NCI-H2081 (cell line): ENCODE measurements at regions not wholly inside any gene's neighbourhood (a gene's known extent, or its start where the extent isn't known, plus 50 kb on each side); places are given as distances from the start of the nearest gene placed in this dataset.
A peak's percentile ranks its signal among the peaks of the same experiment; 100 is the strongest.
"Not testable (repeated sequence)": the region's sequence is repeated elsewhere in the genome, so short reads cannot be mapped to it uniquely, and the experiment has no call there.

Experiments used
- DNase-seq, 2 experiments: peaks; one replicate each; lab custom pipeline; 2025; lab: John Stamatoyannopoulos, UW

GRCh38 chr13:79870766-79871165, 389.8 kb downstream of the NDFIP2 start:
- no peak for DNase-seq

- DNase-seq, result no peak
Measured at GRCh38 chr13:79870123-79870522, 389.2 kb downstream of the NDFIP2 start.

DNA sequence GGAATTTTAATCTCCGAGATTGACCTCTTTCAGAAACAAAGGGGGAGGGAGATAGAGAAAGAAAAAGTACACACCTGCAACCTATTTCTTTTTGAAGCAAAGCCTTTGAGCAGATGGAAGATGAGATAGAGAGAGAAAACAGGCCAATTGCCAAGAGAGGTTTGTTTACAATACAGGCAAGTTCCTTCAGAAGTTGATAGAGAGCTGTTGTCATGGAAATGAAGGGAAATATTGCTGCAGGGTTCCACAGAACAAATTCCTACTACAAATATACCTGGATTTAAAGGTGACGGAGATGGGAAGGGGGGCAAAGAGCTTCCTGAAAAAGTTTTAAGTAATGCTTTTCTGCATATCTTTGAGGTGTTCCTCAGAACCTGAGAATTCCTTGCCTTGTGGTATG, 388.4 kb downstream of the NDFIP2 start:
- no peak for DNase-seq

DNA sequence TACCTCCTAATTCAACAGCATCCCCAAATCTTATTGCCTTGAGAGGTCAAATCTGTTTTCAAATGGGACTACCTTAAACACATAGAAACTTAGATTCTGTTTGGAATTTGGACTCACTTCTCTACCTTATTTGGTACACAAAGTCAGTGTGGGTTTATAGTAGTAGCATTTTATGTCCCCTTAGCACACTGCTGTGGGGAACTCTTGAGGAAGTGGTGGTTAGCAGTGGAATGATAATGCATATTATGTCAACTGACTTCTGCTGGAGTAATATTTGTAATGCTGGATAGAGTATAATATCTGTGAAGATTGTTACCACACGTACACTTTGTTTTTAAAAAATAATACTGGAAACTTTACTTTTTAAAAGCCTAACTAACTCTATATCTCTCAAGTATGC, 386.3 kb downstream of the NDFIP2 start:
- DNase-seq, result no peak

DNA sequence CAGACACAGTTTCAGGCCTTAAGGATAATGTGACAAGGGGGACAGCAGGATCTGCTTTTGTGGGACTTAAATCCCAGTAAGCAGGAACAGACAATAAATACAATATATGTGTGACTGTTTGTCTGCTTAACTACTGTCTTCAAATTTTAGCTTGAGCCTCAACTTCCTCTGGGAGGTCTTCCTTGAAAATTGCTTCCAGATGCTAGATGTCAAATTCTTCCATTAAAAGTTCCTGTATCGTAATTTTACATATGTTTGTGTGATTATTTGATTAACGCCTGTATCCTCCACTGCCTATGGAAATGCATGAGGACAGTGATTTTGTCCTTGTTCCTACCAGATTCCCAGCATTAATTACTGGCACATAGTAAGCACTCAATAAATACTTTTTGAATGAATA, 385.5 kb downstream of the NDFIP2 start:
- no peak for DNase-seq

GRCh38 chr13:79862515-79862914, 381.6 kb downstream of the NDFIP2 start:
- DNase-seq, result no peak

DNA sequence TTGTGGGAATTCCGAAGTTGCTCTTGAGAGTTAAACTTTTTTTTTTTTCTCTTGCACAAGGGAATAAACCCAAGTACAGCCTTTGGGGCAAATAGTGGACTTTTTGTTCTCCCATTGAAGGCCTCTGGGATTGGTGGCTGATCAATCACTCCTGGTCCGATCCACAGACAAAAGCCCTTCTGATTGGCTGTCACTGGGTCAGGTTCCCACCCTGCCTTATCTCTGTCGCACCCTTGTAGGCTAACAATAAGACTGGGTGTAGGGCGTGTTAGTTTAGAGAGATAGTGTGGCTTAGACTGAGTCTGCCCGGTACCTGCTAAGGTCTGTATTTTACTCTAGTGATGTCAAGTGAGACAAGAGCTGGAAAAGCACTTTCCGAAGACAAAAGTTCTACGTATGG, 380.8 kb downstream of the NDFIP2 start:
- DNase-seq, result no peak

DNA sequence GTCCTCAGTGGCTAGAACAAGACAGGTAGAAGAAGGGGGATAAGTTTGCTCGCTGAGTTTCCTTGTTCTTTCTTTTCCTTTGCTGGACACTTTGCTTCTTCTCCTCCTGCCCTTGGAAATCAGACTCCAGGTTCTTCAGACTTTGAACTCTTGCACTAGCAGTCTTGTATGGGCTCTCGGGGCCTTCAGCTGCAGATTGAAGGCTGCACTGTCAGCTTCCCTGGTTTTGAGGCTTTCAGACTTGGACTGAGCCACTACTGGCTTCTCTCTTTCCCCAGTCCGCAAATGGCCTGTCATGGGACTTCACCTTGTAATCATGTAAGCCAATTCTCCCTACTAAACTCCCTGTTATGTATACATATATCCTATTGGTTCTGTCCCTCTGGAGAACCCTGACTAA, 379.8 kb downstream of the NDFIP2 start:
- no peak for DNase-seq

- no peak for DNase-seq
Measured at GRCh38 chr13:79859756-79860155, 378.8 kb downstream of the NDFIP2 start.

- DNase-seq, result no peak
Measured at GRCh38 chr13:79853251-79853650, 372.3 kb downstream of the NDFIP2 start.

DNA sequence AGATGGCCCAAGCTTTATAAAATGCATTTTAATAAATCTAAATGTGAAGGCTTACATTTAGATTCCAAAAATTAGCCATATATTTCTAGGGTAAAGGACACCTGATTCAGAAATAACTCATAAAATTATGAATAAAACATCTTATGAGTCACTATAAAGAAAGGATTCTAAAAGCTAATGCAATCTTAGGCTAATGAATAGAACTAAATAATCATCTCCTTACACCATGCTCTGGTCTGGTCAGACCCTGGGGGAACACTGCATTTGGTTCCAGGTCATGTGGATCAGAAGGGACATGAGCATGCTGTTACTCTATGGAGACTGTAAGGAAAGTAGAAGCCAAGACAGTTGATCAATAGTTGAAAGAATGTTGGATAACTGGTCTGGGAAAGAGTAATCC, 370.4 kb downstream of the NDFIP2 start:
- DNase-seq, result no peak

DNA sequence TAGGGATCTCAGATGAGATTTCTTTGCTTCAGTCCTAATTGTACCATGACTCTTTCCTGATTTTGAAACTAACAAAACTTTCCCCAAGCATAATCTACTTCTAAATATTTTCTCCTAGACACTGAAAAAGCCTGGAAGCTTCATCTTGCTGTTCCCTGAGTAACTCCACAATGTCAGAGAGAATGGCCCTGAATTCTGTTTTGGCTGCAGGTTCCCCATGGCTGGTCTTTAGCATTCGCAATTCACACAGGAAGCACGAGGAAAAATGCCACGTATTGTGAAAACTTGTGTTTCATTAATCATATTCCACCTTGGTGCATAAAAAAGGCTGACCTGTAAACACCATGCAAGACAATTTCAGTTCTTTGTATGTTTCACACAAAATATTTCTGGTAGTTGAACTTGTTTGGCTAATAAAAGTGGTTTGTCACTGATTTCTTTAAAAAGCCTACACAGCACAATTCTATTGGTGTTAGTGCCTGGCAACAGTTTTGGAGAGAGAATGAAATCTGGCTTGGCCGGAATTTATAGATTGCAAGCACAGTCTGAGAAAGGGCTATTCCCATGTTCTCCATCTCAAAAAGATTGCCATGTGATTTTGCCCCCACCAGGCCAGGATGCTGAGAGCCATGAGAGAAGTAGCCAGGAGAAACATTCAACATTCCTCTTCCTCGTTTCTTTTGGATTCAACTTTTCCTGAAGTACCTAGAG, 367.1 kb downstream of the NDFIP2 start:
- DNase-seq, result no peak

- DNase-seq, result peak; percentile 43 to 78
Measured at GRCh38 chr13:79846386-79846785, 365.4 kb downstream of the NDFIP2 start.

GRCh38 chr13:79837741-79838450, 356.9 kb downstream of the NDFIP2 start:
- no peak for DNase-seq

GRCh38 chr13:79836121-79836520, 355.2 kb downstream of the NDFIP2 start:
- not testable (repeated sequence) for DNase-seq

- no peak for DNase-seq
Measured at GRCh38 chr13:79834876-79835275, 353.9 kb downstream of the NDFIP2 start.

- no peak for DNase-seq
Measured at GRCh38 chr13:79833991-79834390, 353.0 kb downstream of the NDFIP2 start.

GRCh38 chr13:79831556-79831955, 350.6 kb downstream of the NDFIP2 start:
- DNase-seq, result no peak

- no peak for DNase-seq
Measured at GRCh38 chr13:79830945-79831344, 350.0 kb downstream of the NDFIP2 start.

GRCh38 chr13:79830426-79830825, 349.5 kb downstream of the NDFIP2 start:
- DNase-seq, result no peak

DNA sequence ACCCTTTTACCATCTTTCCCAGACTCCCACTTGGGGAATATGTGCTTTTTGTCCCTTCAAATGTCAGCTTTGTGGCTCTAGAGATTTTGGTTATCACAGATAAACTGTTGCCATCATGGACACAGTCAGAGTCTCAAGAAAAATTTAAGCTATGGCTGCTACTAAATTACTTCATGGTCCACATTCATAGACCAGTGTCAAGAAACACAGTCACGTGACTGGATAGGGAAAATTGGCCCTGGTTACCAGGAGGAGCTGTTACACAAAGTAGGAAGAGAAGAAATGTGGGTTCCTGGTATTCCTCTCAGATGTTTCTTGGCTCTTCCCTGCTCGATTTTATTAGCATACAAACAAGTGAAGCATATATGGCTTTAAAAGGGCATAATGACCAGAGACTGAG, 348.9 kb downstream of the NDFIP2 start:
- DNase-seq, result no peak

DNA sequence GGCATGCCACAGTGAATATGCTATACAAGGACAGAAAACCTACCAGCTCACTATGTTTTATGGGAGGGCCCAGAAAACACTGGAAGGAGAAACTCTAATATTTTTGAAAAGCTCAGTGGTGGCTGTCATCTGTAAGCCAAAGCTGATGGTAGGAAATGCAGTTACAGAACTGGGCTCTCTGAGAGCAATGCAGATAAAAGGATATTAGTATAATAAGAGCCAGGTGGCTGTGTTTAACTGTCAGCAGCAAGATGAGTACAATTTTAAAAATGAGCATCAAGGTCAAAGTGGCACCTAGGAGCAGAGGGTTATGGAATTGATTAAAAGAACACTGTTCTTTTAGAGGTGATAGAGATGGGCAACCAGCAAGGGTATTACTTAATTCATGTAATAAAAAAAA, 345.0 kb downstream of the NDFIP2 start:
- no peak for DNase-seq

GRCh38 chr13:79815041-79815440, 334.1 kb downstream of the NDFIP2 start:
- no peak for DNase-seq
